ENCODE measurements at regions not wholly inside any gene's neighbourhood (a gene's known extent, or its start where the extent isn't known, plus 50 kb on each side); places are given as distances from the start of the nearest gene placed in this dataset.

DNA sequence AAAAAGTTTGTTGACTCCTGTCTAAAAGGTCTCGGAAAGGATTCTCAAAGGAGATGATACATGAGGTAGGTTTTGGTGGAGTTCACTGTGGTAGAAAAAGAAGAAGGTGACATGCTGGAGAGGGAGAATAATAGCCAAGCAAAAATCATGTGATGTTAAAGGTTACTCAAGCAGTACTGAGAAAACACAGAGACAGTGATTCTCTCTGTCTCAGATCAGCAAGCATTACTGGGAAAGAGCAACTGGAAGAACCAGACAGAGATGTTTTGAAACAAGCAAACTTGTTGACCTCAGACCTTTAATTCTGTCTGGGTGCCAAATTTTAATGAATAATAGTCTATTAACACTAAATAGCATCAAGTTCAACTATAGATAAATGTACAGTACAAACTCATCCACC, 183.5 kb upstream of the PLEKHG7 start:
- H3K27me3 Mint-ChIP-seq (ENCODE audit: insufficient read depth, low read depth): no peaks in the 10 kb centered on the region
- DNase-seq (ENCODE audit: low spot score): no peak

DNA sequence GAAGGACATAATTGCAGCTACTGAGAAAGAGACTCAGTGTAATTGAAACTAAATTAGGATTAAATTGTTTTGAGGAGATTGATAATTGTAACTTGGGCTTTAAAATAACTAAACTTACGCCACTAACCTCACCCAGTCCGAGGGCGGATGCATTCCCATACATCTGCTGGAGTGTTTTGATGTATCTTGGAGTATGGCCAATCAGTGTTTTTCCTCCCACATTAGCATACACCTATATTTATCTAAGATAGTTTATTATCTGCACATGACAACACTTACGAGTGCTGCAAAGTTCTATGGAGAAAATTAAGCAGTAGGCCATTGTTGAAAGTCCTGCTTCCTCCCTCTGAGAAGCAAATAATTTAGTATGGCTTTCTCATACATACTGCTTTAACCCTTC, 184.7 kb upstream of the PLEKHG7 start:
- H3K4me3 Mint-ChIP-seq: no peak overlapping the region
- no peak overlapping the region for H2AFZ ChIP-seq (replicated peaks)
- TF ChIP-seq EZH2 (IDR thresholded peaks at IDR 0.05) (no peak), EZH2phosphoT487 (IDR thresholded peaks at IDR 0.05) (no peak)
- TF ChIP-seq, protein P1, sequence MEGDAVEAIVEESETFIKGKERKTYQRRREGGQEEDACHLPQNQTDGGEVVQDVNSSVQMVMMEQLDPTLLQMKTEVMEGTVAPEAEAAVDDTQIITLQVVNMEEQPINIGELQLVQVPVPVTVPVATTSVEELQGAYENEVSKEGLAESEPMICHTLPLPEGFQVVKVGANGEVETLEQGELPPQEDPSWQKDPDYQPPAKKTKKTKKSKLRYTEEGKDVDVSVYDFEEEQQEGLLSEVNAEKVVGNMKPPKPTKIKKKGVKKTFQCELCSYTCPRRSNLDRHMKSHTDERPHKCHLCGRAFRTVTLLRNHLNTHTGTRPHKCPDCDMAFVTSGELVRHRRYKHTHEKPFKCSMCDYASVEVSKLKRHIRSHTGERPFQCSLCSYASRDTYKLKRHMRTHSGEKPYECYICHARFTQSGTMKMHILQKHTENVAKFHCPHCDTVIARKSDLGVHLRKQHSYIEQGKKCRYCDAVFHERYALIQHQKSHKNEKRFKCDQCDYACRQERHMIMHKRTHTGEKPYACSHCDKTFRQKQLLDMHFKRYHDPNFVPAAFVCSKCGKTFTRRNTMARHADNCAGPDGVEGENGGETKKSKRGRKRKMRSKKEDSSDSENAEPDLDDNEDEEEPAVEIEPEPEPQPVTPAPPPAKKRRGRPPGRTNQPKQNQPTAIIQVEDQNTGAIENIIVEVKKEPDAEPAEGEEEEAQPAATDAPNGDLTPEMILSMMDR (IDR thresholded peaks at IDR 0.05): no peak
- no peak overlapping the region for H3K4me2 ChIP-seq
- no peak for DNase-seq (ENCODE audit: low spot score)
- no peaks in the 10 kb centered on the region for H3K27me3 Mint-ChIP-seq (ENCODE audit: insufficient read depth, low read depth)
- no peak overlapping the region for H3K9ac ChIP-seq
- H3K79me2 ChIP-seq (ENCODE audit: low read depth): no peaks in the 10 kb centered on the region
- H3K27ac Mint-ChIP-seq: no peak overlapping the region
- H3K9me3 Mint-ChIP-seq: no peaks in the 10 kb centered on the region
- H3K4me1 ChIP-seq: peaks cover 4% of the 10 kb centered on the region
- no peaks in the 10 kb centered on the region for H3K9me3 ChIP-seq (ENCODE audit: low read depth)
- H3K36me3 Mint-ChIP-seq: no peaks in the 10 kb centered on the region
- H3K27me3 ChIP-seq: no peaks in the 10 kb centered on the region
- no peaks in the 10 kb centered on the region for H3F3A ChIP-seq (ENCODE audit: low read depth)
- H3K36me3 ChIP-seq: no peaks in the 10 kb centered on the region
- no peaks in the 10 kb centered on the region for H3K4me1 Mint-ChIP-seq
- no peak overlapping the region for H3K4me3 ChIP-seq
- H4K20me1 ChIP-seq (ENCODE audit: low read depth): no peaks in the 10 kb centered on the region
- no peak overlapping the region for H3K27ac ChIP-seq

More for the DNA sequence above, 183.5 kb upstream of the PLEKHG7 start:
- Histone ChIP-seq H3F3A (ENCODE audit: low read depth) (no peaks in the 10 kb centered on the region), H3K36me3 (no peaks in the 10 kb centered on the region), H3K27me3 (no peaks in the 10 kb centered on the region), H3K4me2 (no peak overlapping the region), H3K9me3 (ENCODE audit: low read depth) (no peaks in the 10 kb centered on the region), H3K4me1 (peaks cover 4% of the 10 kb centered on the region), H3K27ac (no peak overlapping the region), H4K20me1 (ENCODE audit: low read depth) (no peaks in the 10 kb centered on the region), H3K9ac (no peak overlapping the region), H3K79me2 (ENCODE audit: low read depth) (no peaks in the 10 kb centered on the region), H3K4me3 (no peak overlapping the region), H2AFZ (replicated peaks) (no peak overlapping the region)
- Mint-ChIP-seq H3K27ac (no peak overlapping the region), H3K36me3 (no peaks in the 10 kb centered on the region), H3K4me3 (no peak overlapping the region), H3K4me1 (no peaks in the 10 kb centered on the region), H3K9me3 (peaks cover 2% of the 10 kb centered on the region)
- TF ChIP-seq, protein P1 (IDR thresholded peaks at IDR 0.05): no peak
- no peak for TF ChIP-seq EZH2 (IDR thresholded peaks at IDR 0.05)
- no peak for TF ChIP-seq EZH2phosphoT487 (IDR thresholded peaks at IDR 0.05)

DNA sequence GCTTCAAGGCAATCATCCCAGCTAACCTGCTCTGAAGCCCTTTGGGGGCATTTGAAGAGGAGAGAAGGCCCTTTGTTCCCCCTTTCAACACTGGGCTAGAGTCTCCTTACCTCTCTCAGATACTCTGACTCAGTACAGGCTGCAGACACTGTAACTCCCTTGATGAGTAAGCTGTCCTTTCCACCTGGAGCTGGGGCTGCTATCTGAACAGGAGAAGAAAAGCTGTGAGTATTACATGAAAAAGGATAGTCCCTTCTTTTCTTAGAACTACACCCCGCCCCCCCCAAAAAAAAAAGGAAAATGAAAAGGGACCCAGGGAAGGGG, 186.6 kb upstream of the PLEKHG7 start:
- Mint-ChIP-seq H3K4me3 (no peak overlapping the region), H3K27ac (no peak overlapping the region), H3K9me3 (no peaks in the 10 kb centered on the region), H3K4me1 (no peaks in the 10 kb centered on the region), H3K27me3 (ENCODE audit: insufficient read depth, low read depth) (no peaks in the 10 kb centered on the region), H3K36me3 (no peaks in the 10 kb centered on the region)
- Histone ChIP-seq H3F3A (ENCODE audit: low read depth) (no peaks in the 10 kb centered on the region), H3K4me1 (peaks cover 4% of the 10 kb centered on the region), H3K9me3 (ENCODE audit: low read depth) (no peaks in the 10 kb centered on the region), H3K4me3 (no peak overlapping the region), H3K27ac (no peak overlapping the region), H3K27me3 (no peaks in the 10 kb centered on the region), H3K4me2 (no peak overlapping the region), H3K79me2 (ENCODE audit: low read depth) (no peaks in the 10 kb centered on the region), H4K20me1 (ENCODE audit: low read depth) (no peaks in the 10 kb centered on the region), H3K9ac (no peak overlapping the region), H2AFZ (replicated peaks) (no peak overlapping the region), H3K36me3 (no peaks in the 10 kb centered on the region)
- TF ChIP-seq, protein P1 (IDR thresholded peaks at IDR 0.05): no peak
- TF ChIP-seq EZH2phosphoT487 (IDR thresholded peaks at IDR 0.05) (no peak), EZH2 (IDR thresholded peaks at IDR 0.05) (no peak)
- DNase-seq (ENCODE audit: low spot score): no peak

All from neural progenitor cell (in vitro differentiated cells).